Right lung (tissue), 2 donors: ENCODE measurements at regions not wholly inside any gene's neighbourhood (a gene's known extent, or its start where the extent isn't known, plus 50 kb on each side); places are given as distances from the start of the nearest gene placed in this dataset.

Experiments
- DNase-seq, 2 donors: peaks; one replicate each; pipeline ENCODE4 v3.0.0-alpha.2; 2013

DNA sequence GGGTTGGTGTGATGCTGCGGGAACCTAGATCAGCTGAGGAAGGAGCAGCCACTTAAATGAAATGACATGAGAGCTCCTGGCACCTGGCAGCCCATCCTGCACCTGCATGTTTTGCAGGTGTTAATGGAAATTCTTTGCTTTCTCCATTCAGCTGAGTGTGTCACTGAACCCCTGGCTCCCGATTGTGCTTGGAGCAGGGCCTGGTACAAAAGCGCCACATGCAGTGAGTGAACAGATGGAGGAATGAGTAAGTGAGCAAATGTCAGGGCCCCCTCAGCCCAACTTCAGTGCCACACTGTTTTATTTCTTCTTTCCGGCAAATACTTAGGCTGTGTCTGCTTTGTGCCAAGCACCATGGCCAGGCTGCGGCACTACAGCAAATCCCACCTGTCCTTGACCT is 132.2 kb downstream of the ASB7 start:
- DNase-seq: no peak

DNA sequence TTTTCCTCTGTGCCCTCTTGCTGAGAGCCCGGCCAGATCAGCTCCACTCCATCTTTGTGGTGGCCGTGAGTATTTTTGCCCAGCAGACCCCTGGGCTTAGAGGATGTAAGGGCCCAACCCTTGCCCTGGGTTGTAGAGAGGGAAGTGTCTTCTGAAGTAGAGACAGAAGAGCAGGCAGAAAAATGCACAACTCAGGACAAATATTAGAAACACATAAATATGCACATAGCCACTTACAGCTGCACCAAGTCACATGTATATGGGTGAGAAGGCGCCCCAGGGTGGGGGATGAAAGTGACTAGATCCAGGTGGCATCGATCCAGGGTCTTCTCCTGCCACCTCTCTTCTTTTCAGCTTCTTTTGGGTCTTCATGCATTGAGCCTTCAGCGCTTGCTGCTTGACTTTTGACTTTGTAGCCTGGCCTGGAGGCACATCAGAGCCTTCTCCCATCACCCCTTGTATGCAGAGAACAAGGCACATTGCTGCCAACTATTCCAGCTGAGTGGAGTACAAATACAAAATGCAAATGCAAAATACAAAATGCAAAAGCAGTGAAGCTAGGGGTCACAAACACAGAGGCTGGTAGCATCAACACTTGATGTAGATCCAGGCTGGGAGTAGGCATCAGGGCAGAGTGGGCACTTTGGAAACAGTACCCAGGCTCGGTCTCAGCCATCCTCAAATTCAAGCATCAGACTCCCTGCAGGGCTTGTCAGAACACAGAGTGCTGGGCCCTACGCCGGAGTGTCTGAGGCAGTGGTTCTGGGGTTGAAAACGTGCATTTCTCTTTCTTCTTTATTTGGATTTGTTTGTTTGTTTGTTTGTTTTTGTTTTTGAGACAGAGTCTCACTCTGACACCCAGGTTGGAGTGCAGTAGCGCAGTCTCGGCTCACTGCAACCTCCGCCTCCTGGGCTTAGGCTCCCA is 133.0 kb downstream of the ASB7 start:
- DNase-seq: no peak

GRCh38 chr15:100737214-100737613 is 134.8 kb downstream of the ASB7 start:
- no peak for DNase-seq

DNA sequence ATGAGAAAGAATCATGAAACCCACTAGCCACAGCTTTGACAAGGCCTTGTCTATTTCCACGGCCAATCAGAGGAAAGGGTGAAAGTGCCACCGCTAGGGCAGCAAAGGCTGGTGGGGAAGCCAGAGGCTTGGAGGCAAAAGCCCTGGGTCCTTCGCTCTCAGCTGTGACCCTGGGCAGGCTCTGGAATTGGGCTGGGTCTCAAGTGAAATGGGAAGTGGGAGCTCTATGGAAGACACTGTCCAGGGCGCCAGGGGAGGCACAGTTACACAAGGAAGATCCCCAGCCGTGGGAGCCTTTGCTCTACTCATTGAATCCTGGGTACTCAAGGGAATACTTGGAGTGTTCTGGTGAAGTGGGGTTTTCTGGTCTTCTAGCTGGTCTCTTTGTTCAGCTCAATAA is 136.2 kb downstream of the ASB7 start:
- DNase-seq: no peak

DNA sequence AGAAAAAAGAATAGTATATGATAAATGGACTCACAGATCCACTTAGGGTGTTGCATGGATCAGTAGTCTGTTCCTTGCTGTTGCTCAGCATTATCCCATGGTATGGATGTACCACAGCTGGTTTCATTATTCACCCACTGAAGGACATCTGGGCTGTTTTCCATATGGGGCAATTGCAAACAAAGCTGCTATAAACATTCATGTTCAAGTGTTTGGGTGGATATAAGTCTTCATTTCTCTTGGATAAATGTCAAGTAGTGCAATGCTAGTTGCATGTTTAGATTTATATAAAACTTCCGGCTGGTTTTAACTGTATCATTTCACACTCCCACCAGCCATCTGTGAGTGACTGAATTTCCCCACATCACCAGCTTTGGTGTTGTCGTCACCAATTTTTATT is 137.7 kb downstream of the ASB7 start:
- peak; percentile 78 to 80 for DNase-seq

DNA sequence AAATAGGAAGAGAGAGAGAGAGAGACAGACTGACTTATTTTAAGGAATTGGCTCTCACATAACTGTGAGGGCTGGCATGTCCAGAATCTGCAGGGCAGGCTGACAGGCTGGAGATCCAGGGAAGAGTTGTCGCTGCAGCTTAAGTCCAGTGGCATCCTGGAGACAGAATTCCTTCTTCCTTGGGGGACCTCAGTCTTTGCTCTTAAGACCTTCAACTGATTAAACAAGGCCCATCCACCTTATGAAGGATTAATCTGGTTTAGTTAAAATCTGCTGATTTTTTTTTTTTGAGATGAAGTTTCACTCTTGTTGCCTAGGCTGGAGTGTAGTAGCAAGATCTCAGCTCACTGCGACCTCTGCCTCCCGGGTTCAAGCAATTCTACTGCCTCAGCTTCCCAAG is 128.0 kb upstream of the ALDH1A3 start:
- no peak for DNase-seq

DNA sequence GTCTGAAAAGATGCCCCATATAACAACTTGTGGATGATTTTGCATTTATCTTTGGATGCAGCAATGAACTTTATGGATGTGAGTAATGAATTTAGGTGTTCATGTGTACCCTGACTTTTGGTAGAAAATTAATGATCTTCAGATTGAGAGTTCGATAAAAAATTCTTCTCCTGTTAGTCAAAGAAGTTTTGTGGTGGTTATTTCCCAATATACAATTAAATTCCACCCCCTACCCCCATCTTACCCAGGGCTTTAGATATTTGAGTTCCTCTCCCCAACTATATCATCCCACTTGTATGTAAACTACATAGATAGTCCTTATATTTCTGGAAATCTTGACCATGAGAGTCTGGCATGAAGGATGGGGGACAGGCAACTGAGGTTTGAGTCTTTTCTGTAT is 126.1 kb upstream of the ALDH1A3 start:
- no peak for DNase-seq

DNA sequence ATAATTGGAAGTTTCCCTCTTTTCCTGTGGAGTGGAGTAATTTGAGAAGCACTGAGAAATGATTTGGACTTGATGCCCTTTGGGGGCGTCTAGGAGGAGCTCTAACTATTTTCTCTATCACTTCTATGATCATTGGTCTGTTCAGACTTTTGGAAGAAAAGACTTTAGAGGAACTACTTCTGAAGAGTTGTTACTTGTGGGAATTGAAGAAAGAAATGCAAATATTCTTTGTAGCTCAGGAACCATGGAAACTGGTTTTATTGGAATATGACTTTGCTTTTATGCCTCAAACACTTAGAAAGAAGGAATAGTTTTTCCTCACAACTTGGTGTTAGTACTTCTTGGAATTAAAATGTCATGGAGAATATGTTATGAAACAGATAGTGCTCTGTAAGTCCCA is 122.0 kb upstream of the ALDH1A3 start:
- DNase-seq: no peak

- no peak for DNase-seq
These were observed 121.1 kb upstream of the ALDH1A3 start for GRCh38 chr15:100758555-100758954.

DNA sequence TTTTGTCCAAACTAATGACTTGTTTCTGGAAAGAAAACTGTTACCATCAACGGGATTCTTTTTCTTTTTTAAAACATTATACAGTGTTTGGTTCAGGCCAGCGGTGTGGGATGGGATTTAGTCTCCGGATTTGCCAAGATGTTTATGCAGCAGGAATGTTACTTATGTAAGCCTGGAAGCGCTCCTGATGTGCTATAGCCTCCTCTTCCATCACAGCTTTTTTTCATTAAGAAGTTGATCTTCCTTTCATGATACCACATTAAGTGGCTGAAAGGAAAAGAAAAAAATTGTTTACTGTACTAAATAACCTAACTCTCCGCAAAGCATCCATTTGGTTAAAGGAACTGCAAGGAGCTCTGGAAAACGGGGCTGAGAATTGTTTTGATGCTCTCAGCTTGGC is 120.5 kb upstream of the ALDH1A3 start:
- peak; percentile 57 to 61 for DNase-seq

- DNase-seq: no peak
These were observed 119.8 kb upstream of the ALDH1A3 start for GRCh38 chr15:100759698-100760356.

DNA sequence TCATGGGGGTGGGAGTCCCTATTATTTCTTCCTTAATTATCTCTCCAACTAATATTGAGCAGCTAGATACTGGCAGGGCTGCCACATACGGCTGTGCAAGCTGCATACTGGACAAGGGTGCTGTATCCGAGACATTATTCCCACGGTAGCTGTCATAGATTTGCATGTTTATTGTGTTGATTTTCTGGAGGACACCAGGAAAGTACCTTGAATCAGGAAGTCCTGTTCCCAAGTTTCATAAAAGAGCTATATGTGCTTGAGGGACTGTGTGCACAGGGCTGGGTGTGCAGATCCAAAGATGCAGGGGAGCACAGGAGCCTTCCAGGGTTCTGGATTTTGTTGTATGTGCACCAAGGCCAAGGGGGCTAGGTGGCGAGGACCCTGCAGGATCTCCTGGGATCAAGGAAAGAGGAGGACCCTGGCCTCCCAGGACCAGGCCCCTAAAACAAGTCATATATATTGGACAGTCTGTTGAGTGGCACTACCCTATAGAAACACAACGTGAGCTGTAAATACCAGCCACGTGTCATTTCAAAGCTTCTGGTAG is 119.2 kb upstream of the ALDH1A3 start:
- no peak for DNase-seq

DNA sequence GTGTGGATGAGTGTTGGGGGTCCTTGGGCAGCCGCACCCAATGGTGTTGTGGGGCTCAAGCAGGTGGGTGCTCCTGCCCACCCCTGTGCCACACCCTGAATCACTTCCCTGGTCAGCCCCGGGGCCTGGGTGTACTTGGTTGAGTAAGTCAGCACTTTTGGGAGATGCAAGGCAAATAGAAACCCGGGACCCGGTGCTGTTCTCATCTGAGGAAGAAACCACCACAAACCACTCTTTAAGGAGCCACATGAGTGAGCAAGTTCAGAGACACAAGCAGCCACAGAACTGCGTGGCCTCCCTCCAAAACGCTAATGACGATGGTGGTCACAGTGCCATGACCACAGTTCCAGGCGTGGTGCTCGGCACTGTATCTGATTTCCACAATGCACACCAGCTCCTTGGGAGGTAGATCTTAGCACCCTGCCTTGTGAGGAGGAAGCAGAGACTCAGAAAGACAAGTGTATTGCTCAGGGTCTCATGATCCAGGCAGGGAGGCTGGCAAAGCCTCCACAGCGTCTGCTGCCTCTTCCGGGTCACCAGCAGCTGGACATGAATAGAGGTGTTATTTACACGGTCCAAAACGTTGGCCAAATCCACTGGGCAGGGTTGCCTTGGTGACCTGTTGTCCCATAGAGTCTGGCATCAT is 118.2 kb upstream of the ALDH1A3 start:
- no peak for DNase-seq

DNA sequence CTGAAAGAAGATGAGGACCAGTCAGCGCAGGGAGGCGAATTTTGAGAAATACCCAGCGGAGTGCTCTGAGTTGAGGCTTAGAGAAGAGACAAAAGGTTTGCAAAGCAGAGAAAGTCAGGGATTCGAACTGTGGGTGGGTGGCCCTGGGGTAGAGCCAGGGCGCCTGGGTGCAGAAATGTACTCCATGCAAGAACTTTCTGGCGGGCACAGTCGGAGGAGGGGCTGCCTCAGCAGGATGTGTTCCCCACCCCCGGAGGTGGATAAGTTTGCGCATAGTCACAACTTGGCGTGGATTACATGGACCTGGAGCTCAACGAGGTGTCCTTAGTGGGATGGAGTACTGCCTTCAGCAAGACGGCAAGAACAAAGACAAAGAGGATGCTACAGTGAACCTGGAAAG is 117.3 kb upstream of the ALDH1A3 start:
- DNase-seq: no peak

DNA sequence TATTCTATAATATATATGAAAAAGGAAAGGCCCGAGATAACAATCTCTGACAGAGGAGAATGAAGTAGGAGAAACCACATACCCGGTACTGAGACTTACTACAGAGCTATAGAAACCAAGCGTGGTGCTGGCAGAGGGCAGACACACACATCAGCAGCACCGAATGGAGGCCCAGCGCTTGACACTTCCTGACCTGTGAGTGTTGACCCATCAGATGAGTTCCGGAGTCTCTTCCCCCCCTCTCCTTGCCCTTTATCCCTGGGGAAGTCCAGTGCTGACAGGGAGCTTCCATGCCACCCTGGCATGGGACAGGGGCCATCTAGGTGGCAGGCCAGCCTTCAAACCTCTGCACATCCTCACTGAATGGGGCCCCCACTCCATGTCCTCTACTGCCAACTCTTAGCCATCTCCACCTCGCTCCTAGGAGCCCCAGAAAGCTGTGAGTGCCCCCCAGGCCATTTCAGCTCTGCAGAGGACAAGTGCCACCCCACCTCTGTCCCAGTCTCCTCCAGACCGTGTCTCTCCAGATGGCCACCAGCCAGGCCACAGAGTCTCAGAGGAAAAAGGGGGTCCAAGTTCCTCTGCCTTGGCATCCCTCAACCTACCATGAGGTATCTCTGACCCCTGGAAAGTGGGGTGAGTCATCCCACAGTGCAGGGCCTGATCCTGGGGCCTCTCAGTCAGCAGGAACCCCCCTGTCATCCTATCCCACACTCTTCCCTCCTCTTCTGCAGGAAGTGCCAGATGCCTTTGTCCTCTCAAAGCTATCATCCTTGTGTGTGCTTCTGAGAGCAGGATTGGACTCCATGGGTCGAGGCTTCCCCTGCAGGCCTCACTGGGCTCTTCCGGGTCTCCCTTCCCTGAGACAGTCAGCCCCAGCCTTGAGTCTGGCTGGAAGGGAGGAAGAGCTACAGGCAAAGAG is 116.5 kb upstream of the ALDH1A3 start:
- DNase-seq: no peak

DNA sequence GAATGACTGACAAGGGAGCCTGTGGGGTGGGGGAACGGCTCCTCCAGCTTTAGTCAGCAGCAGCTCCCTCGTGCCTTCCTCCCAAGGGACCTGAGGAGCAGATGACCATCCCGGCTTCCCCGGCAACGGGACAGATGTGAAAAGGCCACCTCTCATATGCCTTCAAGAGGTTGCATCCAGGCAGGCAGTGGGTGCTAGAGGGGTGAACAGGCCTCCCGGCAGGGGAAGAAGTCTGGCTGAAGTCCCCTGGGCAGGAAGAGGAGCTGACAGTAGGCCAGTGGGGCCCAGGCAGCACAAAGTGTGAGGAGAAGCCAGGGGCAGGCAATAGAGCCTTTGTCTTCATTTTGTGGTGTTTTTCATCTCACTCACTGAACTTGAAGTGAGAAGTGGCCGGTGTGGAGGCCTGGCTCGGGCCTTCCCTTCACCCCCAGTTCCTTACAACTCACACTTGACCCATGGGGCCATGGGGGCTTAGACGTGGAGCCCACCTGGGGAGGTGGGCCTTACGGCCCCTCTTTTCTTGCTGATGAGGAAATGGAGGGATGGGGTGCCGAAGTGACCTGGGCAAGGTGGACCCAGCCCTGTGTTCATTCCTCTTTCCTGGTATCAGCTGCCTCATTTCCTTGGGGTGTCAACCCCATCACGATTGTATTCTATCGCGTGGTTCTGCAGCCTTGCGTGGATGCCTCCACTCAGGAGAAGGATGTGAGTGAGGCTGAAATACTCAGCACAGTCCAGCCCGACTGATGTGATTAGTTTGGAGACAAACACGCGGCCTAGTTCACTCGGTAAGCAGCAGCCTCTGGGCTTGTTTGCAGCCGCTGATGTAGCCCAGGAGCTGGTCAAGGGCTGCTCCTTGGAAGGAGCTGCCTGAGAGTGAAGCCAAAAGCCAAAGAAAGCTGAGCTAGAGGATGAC is 115.5 kb upstream of the ALDH1A3 start:
- DNase-seq: no peak

- DNase-seq: peak in 1 of 2 donors; percentile 40
These were observed 114.7 kb upstream of the ALDH1A3 start for GRCh38 chr15:100764778-100765466.

- DNase-seq: no peak
These were observed 114.0 kb upstream of the ALDH1A3 start for GRCh38 chr15:100765467-100766241.
